CD4-positive, alpha-beta T cell (primary cell): ENCODE measurements at regions not wholly inside any gene's neighbourhood (a gene's known extent, or its start where the extent isn't known, plus 50 kb on each side); places are given as distances from the start of the nearest gene placed in this dataset.

Experiments used
- ATAC-seq: fragments of 200-7000 bp; cut with Tn5 transposase; one replicate; pipeline ENCODE4 v1.10.0; 2022; ENCODE audit warnings: mild to moderate bottlenecking; ENCODE audit not compliant: poor library complexity
- CTCF ChIA-PET: fragments of 350-600 bp; sonication (Branson Sonifier 250); formaldehyde crosslinking; loops from one replicate; lab custom pipeline; 2021; ENCODE audit warnings: antibody characterized with exemption, inconsistent platforms; lab: Charles Lee
- POLR2A ChIA-PET: fragments of 350-600 bp; sonication (Branson Sonifier 250); formaldehyde crosslinking; loops from one replicate; lab custom pipeline; 2021; ENCODE audit warnings: antibody characterized with exemption, inconsistent platforms; lab: Charles Lee
- DNase-seq, 14 experiments: peaks; one replicate each; pipeline ENCODE4 v3.0.0-alpha.2; 2013 to 2020; ENCODE audit warnings: mixed read lengths in 2 of 14
- H3K27ac ChIP-seq, 2 donors: one replicate each; pipeline versions ENCODE4 v1.5.1 to v1.7.0; 2013; ENCODE audit warnings: low read length in 2 of 2, low read depth in 1 of 2, mild to moderate bottlenecking in 1 of 2
- H3K27me3 ChIP-seq, 2 experiments: 1 replicate in 1 of 2; 2 replicates in 1 of 2; pipeline versions ENCODE4 v1.6.1 to v1.7.0; 2013; ENCODE audit warnings: low read length in 2 of 2, control low read depth in 1 of 2, mild to moderate bottlenecking in 1 of 2, moderate library complexity in 1 of 2; ENCODE audit not compliant: insufficient read depth in 2 of 2, control insufficient read depth in 1 of 2
- H3K36me3 ChIP-seq: one replicate; pipeline ENCODE4 v1.6.1; 2013; ENCODE audit warnings: low read length, control low read depth; ENCODE audit not compliant: insufficient read depth
- H3K4me1 ChIP-seq: one replicate; pipeline ENCODE4 v1.6.1; 2013; ENCODE audit warnings: low read length, control low read depth; ENCODE audit not compliant: insufficient read depth
- H3K4me3 ChIP-seq: one replicate; pipeline ENCODE4 v1.5.1; 2013; ENCODE audit warnings: mild to moderate bottlenecking, low read length, moderate library complexity
- H3K9me3 ChIP-seq, 2 experiments: 1 replicate in 1 of 2; 2 replicates in 1 of 2; pipeline versions ENCODE4 v1.6.1 to v1.7.0; 2013; ENCODE audit warnings: low read length in 2 of 2, mild to moderate bottlenecking in 2 of 2, control low read depth in 1 of 2, moderate library complexity in 1 of 2; ENCODE audit not compliant: control insufficient read depth in 1 of 2, insufficient read depth in 1 of 2
- H3K27ac Mint-ChIP-seq: one replicate; pipeline ENCODE4 v1.8.0; 2020; ENCODE audit warnings: mixed read lengths
- H3K27me3 Mint-ChIP-seq: one replicate; pipeline ENCODE4 v1.8.0; 2021; ENCODE audit warnings: mixed read lengths
- H3K36me3 Mint-ChIP-seq: one replicate; pipeline ENCODE4 v1.8.0; 2021; ENCODE audit warnings: low read depth, mixed read lengths
- H3K4me1 Mint-ChIP-seq: one replicate; pipeline ENCODE4 v1.8.0; 2021; ENCODE audit warnings: low read depth, mixed read lengths
- H3K4me3 Mint-ChIP-seq: one replicate; pipeline ENCODE4 v1.8.0; 2020; ENCODE audit warnings: mild to moderate bottlenecking, mixed read lengths
- H3K9me3 Mint-ChIP-seq: one replicate; pipeline ENCODE4 v1.8.0; 2020; ENCODE audit warnings: mixed read lengths
- CTCF ChIP-seq: fragments of 200-600 bp; IDR thresholded peaks from one replicate; pipeline ENCODE4 v1.8.0; 2022; ENCODE audit warnings: antibody characterized with exemption, mild to moderate bottlenecking
- intact Hi-C, 2 experiments: fragments of 100-400 bp; cut with DNase I in 1 of 2; cut with micrococcal nuclease in 1 of 2; formaldehyde crosslinking; loops; one replicate each; pipeline versions ENCODE4 v1.15.1 to v1.9.0; 2023 to 2025; cut with DNase I, micrococcal nuclease

- DNase-seq: no peak
- H3K36me3 ChIP-seq: no peaks in the 10 kb centered on the region
- H3K4me1 Mint-ChIP-seq: no peaks in the 10 kb centered on the region
- ChIA-PET POLR2A (no interaction called here), CTCF (no interaction called here)
- H3K27ac Mint-ChIP-seq: no peak overlapping the region
- ATAC-seq: no peak
- H3K27me3 Mint-ChIP-seq: no peaks in the 10 kb centered on the region
- no peaks in the 10 kb centered on the region for H3K9me3 ChIP-seq
- no peaks in the 10 kb centered on the region for H3K27me3 ChIP-seq
- no peaks in the 10 kb centered on the region for H3K36me3 Mint-ChIP-seq
- no peaks in the 10 kb centered on the region for H3K9me3 Mint-ChIP-seq
- H3K4me3 ChIP-seq: no peak overlapping the region
- no peaks in the 10 kb centered on the region for H3K4me1 ChIP-seq
- H3K27ac ChIP-seq: no peak overlapping the region
- no peak overlapping the region for H3K4me3 Mint-ChIP-seq
- no peak for TF ChIP-seq CTCF
- intact Hi-C loops: no loop called here
Measured at GRCh38 chr6:104312851-104313250, 546.9 kb downstream of the HACE1 start.

GRCh38 chr6:104306211-104306610 lies 553.5 kb downstream of the HACE1 start:
- intact Hi-C loops: no loop called here
- no peak for TF ChIP-seq CTCF
- no peaks in the 10 kb centered on the region for H3K36me3 ChIP-seq
- H3K4me1 ChIP-seq: no peaks in the 10 kb centered on the region
- no peaks in the 10 kb centered on the region for H3K36me3 Mint-ChIP-seq
- no peaks in the 10 kb centered on the region for H3K27me3 Mint-ChIP-seq
- H3K9me3 ChIP-seq: no peaks in the 10 kb centered on the region
- H3K4me3 ChIP-seq: no peak overlapping the region
- CTCF ChIA-PET: no interaction called here
- no peaks in the 10 kb centered on the region for H3K4me1 Mint-ChIP-seq
- POLR2A ChIA-PET: no interaction called here
- DNase-seq (no peak), ATAC-seq (no peak)
- H3K4me3 Mint-ChIP-seq: no peak overlapping the region
- no peaks in the 10 kb centered on the region for H3K27me3 ChIP-seq
- no peaks in the 10 kb centered on the region for H3K9me3 Mint-ChIP-seq
- H3K27ac Mint-ChIP-seq: no peak overlapping the region
- H3K27ac ChIP-seq: no peak overlapping the region

- no peaks in the 10 kb centered on the region for H3K4me1 Mint-ChIP-seq
Measured at GRCh38 chr6:104305206-104305605, 554.5 kb downstream of the HACE1 start.

More at GRCh38 chr6:104305206-104305605, 554.5 kb downstream of the HACE1 start:
- no peaks in the 10 kb centered on the region for H3K27me3 Mint-ChIP-seq
- Histone ChIP-seq H3K9me3 (no peaks in the 10 kb centered on the region), H3K36me3 (no peaks in the 10 kb centered on the region), H3K4me1 (no peaks in the 10 kb centered on the region), H3K27me3 (no peaks in the 10 kb centered on the region), H3K4me3 (no peak overlapping the region), H3K27ac (no peak overlapping the region)
- no peak for TF ChIP-seq CTCF
- no peaks in the 10 kb centered on the region for H3K9me3 Mint-ChIP-seq
- H3K36me3 Mint-ChIP-seq: no peaks in the 10 kb centered on the region
- ChIA-PET CTCF (no interaction called here), POLR2A (no interaction called here)
- H3K4me3 Mint-ChIP-seq: no peak overlapping the region
- no peak overlapping the region for H3K27ac Mint-ChIP-seq
- ATAC-seq (no peak), DNase-seq (no peak)
- intact Hi-C loops: no loop called here
